GM10266 (cell line): ENCODE measurements at regions not wholly inside any gene's neighbourhood (a gene's known extent, or its start where the extent isn't known, plus 50 kb on each side); places are given as distances from the start of the nearest gene placed in this dataset.
"Not testable (repeated sequence)": the region's sequence is repeated elsewhere in the genome, so short reads cannot be mapped to it uniquely, and the experiment has no call there.

Source experiments
- DNase-seq: peaks from one replicate; pipeline ENCODE4 v3.0.0; 2012; ENCODE audit errors: extremely low spot score
- CTCF ChIP-seq: IDR thresholded peaks from 2 replicates; pipeline ENCODE4 v1.5.1; 2012; ENCODE audit warnings: mild to moderate bottlenecking, low read depth; ENCODE audit not compliant: control insufficient read depth, insufficient read depth; ENCODE audit errors: missing control alignments

DNA sequence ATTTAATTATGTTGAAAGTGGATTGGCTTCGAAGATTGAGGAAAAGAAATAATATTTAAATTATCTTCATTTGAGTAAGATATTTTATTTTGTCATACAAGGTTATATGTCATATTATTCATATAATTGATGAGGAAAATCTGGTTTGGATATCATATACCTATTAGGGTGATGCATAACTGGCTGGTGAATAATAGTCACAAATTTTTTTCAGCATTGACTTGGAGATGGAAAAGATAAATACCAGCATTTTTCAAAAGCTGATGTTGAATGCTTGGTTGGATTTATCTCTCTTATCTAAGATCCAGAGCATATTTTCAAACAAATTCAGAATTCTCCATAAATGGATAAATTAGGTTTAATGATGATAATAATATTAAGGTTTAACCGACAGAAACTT lies 93.5 kb upstream of the SLIT2 start:
- DNase-seq = no peak
- no peak for TF ChIP-seq CTCF

GRCh38 chr4:20151436-20151835 lies 100.3 kb upstream of the SLIT2 start:
- TF ChIP-seq CTCF = no peak
- no peak for DNase-seq

DNA sequence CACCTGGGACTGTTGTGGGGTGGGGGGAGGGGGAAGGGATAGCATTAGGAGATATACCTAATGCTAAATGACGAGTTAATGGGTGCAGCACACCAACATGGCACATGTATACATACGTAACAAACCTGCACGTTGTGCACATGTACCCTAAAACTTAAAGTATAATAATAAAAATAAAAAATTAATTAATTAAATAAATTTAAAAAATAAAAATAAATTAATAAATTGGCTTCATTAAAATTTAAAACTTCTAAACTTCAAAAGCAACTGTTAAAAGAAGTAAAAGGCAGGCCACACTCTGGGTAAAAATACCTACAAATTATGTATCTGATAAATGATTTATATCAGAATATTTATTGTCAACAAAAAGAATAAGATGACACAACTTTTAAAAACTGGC lies 102.6 kb upstream of the SLIT2 start:
- not testable (repeated sequence) for DNase-seq

GRCh38 chr4:20137176-20137575 lies 114.5 kb upstream of the SLIT2 start:
- DNase-seq = no peak
- no peak for TF ChIP-seq CTCF

GRCh38 chr4:20127626-20128025 lies 124.1 kb upstream of the SLIT2 start:
- TF ChIP-seq CTCF = no peak
- DNase-seq = no peak

DNA sequence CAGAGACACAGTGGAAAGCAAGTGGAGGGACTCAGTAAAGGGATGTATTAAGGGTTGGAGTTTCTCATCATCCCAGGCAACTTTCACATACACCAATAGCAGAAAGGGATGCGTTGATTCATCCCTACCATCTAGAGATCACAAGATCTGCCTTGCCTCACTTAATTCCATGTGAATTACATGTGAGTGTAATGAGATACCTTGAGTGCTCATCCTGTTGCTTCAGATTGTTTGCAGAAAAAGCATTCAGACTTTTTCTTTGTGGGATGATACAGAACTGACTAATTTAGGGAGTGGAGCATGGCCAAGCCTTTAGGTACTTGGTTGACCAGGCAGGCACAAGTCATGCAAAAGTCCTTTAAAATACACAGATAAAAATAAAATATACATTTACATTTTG lies 124.8 kb upstream of the SLIT2 start:
- TF ChIP-seq CTCF = no peak

DNA sequence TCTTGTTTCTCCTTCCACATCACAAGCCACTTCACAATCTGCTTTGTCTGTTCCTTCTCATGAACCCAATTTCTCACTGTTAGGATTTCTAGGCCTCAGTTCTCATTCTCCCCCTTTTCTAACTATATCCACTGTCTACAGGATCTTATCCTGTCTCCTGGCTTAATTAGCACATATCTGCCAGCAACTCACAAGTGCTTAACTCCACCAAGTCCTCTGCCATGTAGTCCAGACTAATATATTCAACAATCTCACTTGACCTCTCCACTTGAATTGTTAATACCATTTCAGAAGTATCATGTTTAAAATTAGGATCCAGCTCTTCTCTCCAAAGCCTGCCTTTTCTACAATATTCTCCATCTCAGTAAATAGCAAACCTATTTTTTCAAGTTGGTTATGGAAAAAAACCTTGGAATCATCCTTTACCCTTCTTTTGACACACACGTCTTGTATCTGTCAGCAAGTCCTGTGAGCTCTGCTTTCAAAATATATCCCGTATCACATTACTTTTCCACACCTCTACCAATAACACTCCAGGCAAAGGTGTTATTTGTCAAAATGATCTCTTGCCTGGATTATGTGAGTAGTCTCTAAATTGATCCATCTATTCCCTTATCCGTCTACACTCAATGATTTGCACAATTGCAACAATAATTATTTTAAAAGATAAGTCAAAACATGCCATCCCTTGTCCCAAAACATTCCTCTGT lies 127.2 kb upstream of the SLIT2 start:
- no peak for DNase-seq
- no peak for TF ChIP-seq CTCF

More for the DNA sequence above, 124.8 kb upstream of the SLIT2 start:
- DNase-seq = no peak

GRCh38 chr4:20122198-20122988 lies 129.3 kb upstream of the SLIT2 start:
- no peak for DNase-seq
- no peak for TF ChIP-seq CTCF
